ENCODE measurements at regions not wholly inside any gene's neighbourhood (a gene's known extent, or its start where the extent isn't known, plus 50 kb on each side); places are given as distances from the start of the nearest gene placed in this dataset.
A peak's percentile ranks its signal among the peaks of the same experiment; 100 is the strongest.

DNA sequence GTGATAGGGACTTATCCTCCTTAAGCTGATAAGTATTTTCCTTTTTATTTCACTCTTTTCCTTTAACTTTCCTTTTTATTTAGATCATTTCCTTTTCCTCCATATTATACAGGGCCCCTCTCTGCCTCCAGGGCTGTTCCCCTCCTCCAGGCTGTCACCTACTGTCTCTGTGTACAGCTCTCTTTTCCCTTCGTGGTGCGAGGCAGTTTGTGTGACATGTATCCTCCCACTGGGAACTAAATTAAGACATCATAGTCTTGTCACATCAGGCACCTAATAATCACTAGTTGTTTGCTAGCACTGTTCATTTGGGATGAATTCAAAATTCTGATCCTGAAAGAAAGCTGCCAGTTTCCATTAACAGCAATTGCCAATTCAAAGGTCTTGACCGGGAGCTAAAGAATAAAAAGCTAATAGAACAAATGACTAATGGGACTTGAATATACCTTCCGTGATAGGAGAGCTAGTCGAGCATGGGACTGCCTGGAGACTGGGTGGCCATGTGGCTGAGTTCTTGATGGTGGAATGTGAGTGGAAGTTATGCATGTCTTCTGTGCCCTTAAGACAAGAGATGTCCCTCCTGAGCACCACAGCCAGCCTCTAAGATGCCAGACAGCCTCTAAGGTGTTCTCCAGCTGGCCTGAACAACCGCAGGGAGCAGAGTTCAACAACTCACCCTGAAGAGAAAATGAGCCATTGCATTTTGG lies 77.7 kb upstream of the LRRC55 start:
- no peak for DNase-seq

DNA sequence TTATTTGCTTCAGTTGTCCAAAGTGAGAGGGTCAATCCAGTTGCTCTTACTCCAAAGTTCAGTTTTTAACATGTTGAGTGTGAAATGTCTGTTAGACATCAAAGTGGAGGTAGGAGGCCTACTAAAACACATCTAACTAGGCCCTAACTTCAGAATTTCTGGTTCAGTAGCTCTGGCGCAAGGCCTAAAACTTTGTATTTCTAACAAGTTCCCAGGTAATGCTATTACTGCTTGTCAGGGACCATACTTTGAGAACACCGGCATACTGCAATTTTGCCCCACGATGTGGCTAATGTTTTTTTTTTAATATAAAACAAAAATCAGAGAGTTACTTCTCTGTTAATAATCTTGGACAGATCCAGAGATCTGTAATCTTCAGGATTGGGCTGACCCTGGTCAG lies 72.4 kb upstream of the LRRC55 start:
- no peak for DNase-seq

DNA sequence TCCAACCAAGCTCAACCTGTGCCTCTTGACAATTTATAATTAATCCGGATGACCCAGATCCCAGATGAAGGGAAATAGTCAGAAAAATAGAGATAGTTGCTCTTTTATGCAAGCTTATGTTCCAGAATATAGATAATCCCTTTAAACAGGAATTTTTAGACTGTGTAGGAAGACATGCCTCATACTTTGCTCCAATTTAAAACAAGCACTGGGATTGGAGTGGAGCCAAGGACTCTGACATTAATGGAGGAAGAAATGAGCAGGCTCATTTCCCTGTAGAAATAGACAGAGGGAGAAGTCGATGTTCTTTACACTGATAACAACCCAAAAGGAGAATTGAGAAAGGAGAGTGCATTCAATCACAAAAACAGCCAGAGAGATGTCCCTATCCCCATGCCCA lies 70.1 kb upstream of the LRRC55 start:
- DNase-seq = no peak

DNA sequence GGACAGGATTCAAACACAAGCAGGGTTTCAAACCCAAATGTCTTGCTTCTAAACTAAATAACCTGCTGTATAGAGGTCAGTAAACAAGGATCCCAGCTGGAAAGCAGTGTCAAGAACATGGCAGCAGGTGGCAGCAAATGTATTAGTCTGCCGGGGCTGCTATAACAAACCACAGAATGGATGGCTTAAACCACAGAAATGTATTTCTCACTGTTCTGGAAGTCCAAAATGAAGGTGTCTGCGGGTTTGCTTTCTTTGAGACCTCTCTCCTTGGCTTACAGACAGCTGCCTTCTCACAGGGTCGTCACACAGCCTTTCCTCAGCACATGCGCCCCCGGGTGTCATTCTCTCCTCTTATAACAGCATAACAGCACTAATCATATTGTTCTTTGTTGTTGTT lies 65.1 kb upstream of the LRRC55 start:
- peak; percentile 7 to 39 for DNase-seq

DNA sequence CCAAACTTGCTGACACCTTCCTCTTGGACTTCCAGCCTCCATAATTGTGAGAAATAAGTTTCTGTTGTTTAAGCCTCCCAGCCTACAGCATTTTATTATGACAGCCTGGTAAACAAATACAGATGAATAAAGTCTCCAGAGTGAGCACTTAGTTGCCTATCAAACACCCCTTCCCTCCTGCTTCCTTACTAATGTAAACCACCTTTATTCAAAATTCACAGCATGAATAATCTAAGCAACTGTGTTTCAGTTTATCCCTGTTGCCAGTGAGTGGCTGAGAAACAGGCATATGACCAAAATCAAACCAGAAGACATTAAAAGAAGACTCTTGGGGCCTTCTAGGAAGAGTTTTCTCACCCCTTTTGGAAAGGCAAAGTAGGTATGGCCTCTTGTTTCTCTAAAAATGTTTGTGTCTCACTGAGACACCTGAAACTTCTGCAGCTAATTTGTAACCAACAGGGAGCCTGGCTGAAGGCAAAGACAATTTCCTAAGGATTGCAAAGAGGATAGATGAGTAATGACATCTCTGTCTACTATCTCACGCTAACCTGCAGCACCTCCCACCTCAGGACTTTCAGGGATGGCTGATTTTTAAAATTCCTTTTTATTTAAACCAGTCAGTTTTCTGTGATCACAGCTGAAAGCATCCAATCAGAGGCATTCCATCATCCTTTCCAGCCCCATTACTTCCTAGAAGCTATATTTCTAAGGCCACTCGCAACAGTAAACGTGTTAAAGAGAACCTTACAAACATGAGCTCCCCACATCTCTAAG lies 61.4 kb upstream of the LRRC55 start:
- no peak for DNase-seq

DNA sequence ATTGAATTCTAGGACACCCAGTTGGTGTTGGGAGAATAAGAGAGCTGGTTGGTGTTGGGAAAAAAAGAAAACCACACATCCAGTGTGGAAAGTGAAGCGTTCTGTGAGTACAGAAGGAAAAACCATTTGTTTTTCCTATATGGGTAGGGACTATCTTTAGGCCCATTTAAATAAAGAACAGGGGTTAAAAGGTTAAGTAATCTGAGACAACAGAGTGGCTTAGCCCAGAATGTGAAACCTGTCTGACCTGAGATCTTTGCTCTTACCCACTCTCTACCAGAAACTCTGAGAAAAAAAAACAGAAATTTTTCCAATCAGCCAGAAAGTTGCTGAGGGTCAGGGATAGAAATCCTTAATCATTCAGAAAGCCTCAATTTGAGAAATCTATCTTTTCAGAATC lies 59.8 kb upstream of the LRRC55 start:
- DNase-seq = no peak

DNA sequence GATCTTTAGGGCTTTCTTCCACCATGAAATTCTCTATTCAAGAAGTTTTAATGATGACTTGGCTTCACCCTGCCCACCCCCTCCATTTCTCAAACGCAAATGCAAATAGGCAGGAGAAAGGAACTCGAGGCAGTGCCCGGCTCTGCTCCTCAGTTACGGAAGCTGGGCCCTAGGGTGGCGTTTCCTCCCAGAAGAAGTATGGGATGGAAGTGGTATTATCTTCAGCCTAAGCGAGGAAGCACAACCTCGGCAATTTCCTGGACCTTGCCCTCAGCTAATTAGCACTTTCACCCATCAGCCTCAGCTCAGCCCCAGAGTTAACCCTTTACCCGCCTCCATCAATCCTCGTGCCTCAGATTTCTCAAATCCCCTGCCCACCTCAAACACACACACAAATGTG lies 58.2 kb upstream of the LRRC55 start:
- no peak for DNase-seq

DNA sequence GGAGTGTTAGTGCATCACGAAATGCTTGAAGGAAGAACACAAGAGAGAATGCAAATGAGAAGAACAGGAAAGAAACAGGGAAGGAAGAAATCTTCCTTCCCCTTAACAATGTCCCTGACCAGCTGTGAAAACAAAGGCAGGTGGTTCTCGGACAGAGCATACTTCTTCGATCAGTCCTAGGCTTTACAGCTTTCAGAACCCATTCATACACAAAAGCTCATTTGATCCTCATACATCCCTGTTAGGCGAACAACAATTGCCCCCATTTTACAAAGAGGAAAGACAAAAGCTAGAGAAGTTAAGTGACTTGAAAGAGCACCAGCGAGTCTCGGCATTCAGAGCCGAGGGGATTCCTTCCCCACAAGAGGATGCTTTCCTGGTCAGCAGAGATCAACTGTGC lies 57.2 kb upstream of the LRRC55 start:
- DNase-seq = no peak

DNA sequence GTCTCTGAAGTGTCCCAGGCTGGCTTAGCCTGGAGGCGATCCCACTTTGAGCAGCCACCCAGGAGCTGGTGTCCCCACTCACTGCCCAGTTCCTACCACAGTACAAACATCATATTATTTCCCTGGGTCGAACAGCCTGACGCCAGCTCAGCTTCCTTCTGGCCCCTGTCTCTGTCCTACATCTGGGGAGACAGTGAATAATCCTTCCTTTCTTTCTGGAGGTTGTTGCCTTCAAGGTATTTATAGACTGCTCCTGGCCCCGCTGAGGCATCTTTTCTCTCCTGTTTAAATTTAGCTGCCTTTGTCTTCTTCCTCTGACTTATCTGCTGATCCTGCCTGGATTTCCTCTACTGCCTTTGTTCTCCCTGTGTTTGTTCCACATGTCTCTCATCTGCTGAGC lies 56.8 kb upstream of the LRRC55 start:
- no peak for DNase-seq

DNA sequence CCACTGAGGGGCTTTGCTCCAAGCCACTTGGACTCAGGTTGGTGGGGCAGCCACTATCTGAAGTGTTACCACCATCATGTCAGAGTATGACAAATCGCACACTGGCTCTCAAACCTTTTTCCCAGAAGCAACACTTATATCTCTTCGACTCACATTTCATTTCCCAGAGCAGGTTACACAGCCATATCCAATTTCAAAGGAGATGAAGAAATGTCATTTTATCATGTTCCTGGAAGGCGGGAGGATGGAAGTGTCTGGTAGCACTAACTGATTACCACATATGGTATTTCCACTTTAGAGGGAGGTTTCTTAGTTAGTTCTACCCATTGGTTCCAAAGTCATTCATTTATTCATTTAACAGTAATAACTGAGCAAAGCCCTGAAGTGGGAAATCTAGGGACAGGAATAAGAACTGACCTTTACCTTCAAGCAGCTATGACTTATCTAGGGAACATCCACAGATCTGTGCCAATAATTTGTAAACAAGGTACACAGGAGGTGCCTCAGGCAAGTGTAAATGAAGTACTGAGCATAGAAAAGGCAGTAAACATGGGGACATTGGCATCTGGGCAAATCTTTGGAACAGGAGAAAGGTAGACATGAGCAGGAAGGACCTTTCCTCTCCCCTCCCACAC lies 54.9 kb upstream of the LRRC55 start:
- DNase-seq = no peak

DNA sequence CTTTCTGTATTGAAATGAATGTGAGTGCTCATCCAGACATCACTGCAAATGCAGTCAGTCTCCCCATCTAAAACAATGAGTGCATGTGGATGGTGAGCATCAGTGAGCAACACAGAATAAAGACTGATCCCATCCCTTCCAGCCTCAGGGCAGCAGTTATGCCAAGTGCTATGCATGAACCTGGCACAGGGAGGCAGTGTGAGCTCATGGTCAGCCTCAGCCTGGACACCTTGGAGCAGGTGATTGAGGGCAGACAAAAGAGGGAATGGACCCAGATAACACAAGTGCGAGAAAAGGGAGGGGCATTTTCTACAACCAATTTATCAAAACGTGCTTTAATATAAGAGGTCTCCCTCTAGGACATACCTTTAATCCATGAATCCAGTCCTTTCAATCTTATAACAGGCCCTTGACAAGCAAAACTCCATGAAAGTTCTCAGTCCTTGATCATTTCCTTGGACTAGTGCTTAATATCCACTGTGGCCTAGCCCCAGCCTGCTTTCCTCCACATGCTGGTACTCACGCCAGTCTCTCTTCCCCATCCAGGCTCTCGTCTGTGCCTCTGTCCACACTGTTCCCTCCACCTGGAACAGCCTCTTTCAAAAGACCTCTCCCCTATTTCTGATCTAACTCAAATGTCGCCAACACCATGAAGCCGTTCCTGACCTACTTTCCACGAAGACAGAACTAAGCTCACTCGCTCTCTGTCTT lies 50.5 kb upstream of the LRRC55 start:
- DNase-seq = peak in 1 of 2 experiments; percentile 53

Measured in NCI-H524 (cell line).